ENCODE measurements at regions not wholly inside any gene's neighbourhood (a gene's known extent, or its start where the extent isn't known, plus 50 kb on each side); places are given as distances from the start of the nearest gene placed in this dataset.

DNA sequence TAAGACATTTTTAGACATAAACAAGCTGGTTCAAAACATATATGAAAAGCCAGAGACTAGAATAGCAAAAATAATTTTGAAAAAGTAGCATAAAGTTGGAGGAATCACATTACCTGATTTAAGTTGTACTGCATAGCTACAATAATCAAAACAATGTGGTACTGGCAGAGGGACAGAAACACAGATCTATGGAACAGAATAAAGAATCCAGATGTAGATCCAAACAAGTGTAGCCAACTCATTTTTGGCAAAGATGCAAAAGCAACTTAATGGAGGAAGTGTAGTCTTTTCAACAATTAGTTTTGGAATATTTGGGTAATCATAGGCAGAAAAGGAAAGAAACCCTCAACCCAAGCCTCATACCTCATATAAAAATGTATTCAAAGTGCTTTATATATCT, 278.7 kb upstream of the ZNF521 start:
- TF ChIP-seq GATA3 (IDR thresholded peaks at IDR 0.05; ENCODE audit: low read depth, low read length) (no peak), GATA2 (IDR thresholded peaks at IDR 0.05; ENCODE audit: low read depth, low read length) (no peak)

Measured in SH-SY5Y (cell line).